ENCODE measurements at regions not wholly inside any gene's neighbourhood (a gene's known extent, or its start where the extent isn't known, plus 50 kb on each side); places are given as distances from the start of the nearest gene placed in this dataset.

- Histone ChIP-seq H3K36me3 (ENCODE audit: insufficient read depth, low read length) (no peaks in the 10 kb centered on the region), H3K9ac (ENCODE audit: low read depth, low read length) (no peak overlapping the region), H4K20me1 (ENCODE audit: insufficient read depth, low read length) (no peaks in the 10 kb centered on the region), H3K4me3 (ENCODE audit: low read depth in 1 of 2, low read length in 2 of 2) (no peak overlapping the region), H3K4me1 (ENCODE audit: insufficient read depth, low read length) (no peaks in the 10 kb centered on the region), H3K27me3 (ENCODE audit: insufficient read depth, low read length, poor library complexity) (no peaks in the 10 kb centered on the region), H3K27ac (ENCODE audit: low read length) (no peak overlapping the region), H2AFZ (ENCODE audit: low read depth, low read length) (no peak overlapping the region), H3K9me3 (ENCODE audit: insufficient read depth, low read length, severe bottlenecking) (no peaks in the 10 kb centered on the region), H3K79me2 (ENCODE audit: insufficient read depth, low read length) (no peaks in the 10 kb centered on the region), H3K4me2 (ENCODE audit: insufficient read depth, low read length) (no peak overlapping the region)
- ATAC-seq (ENCODE audit: insufficient read depth, low read depth) (no peak), DNase-seq (no peak)
- TF ChIP-seq CTCF (IDR thresholded peaks at IDR 0.05; ENCODE audit: borderline replicate concordance, extremely low read depth, low read length, poor library complexity, severe bottlenecking): no peak
- no peak for TF ChIP-seq EZH2 (IDR thresholded peaks at IDR 0.05; ENCODE audit: borderline replicate concordance, low read depth, low read length, severe bottlenecking)
Observed at GRCh38 chr11:71189768-71190315, 62.5 kb downstream of the SHANK2 start.

GRCh38 chr11:71188886-71189767 is 63.2 kb downstream of the SHANK2 start:
- H3K4me3 ChIP-seq (ENCODE audit: low read depth in 1 of 2, low read length in 2 of 2): no peak overlapping the region
- no peak overlapping the region for H3K4me2 ChIP-seq (ENCODE audit: insufficient read depth, low read length)
- H3K27me3 ChIP-seq (ENCODE audit: insufficient read depth, low read length, poor library complexity): no peaks in the 10 kb centered on the region
- H3K9ac ChIP-seq (ENCODE audit: low read depth, low read length): no peak overlapping the region
- no peak overlapping the region for H2AFZ ChIP-seq (ENCODE audit: low read depth, low read length)
- no peaks in the 10 kb centered on the region for H3K4me1 ChIP-seq (ENCODE audit: insufficient read depth, low read length)
- H4K20me1 ChIP-seq (ENCODE audit: insufficient read depth, low read length): no peaks in the 10 kb centered on the region
- no peak for ATAC-seq (ENCODE audit: insufficient read depth, low read depth)
- no peak overlapping the region for H3K27ac ChIP-seq (ENCODE audit: low read length)
- TF ChIP-seq EZH2 (IDR thresholded peaks at IDR 0.05; ENCODE audit: borderline replicate concordance, low read depth, low read length, severe bottlenecking): no peak
- H3K79me2 ChIP-seq (ENCODE audit: insufficient read depth, low read length): no peaks in the 10 kb centered on the region
- no peaks in the 10 kb centered on the region for H3K36me3 ChIP-seq (ENCODE audit: insufficient read depth, low read length)
- no peaks in the 10 kb centered on the region for H3K9me3 ChIP-seq (ENCODE audit: insufficient read depth, low read length, severe bottlenecking)
- no peak for DNase-seq

GRCh38 chr11:71188073-71188472 is 64.3 kb downstream of the SHANK2 start:
- no peak for DNase-seq
- ATAC-seq (ENCODE audit: insufficient read depth, low read depth): no peak
- no peak overlapping the region for H3K4me2 ChIP-seq (ENCODE audit: insufficient read depth, low read length)
- no peak overlapping the region for H3K4me3 ChIP-seq (ENCODE audit: low read depth in 1 of 2, low read length in 2 of 2)
- H3K27me3 ChIP-seq (ENCODE audit: insufficient read depth, low read length, poor library complexity): no peaks in the 10 kb centered on the region
- H3K36me3 ChIP-seq (ENCODE audit: insufficient read depth, low read length): no peaks in the 10 kb centered on the region
- no peak for TF ChIP-seq CTCF (IDR thresholded peaks at IDR 0.05; ENCODE audit: borderline replicate concordance, extremely low read depth, low read length, poor library complexity, severe bottlenecking)
- no peak for TF ChIP-seq EZH2 (IDR thresholded peaks at IDR 0.05; ENCODE audit: borderline replicate concordance, low read depth, low read length, severe bottlenecking)
- no peak overlapping the region for H3K9ac ChIP-seq (ENCODE audit: low read depth, low read length)
- H3K27ac ChIP-seq (ENCODE audit: low read length): no peak overlapping the region
- no peaks in the 10 kb centered on the region for H3K4me1 ChIP-seq (ENCODE audit: insufficient read depth, low read length)
- H3K79me2 ChIP-seq (ENCODE audit: insufficient read depth, low read length): no peaks in the 10 kb centered on the region
- no peak overlapping the region for H2AFZ ChIP-seq (ENCODE audit: low read depth, low read length)
- H3K9me3 ChIP-seq (ENCODE audit: insufficient read depth, low read length, severe bottlenecking): no peaks in the 10 kb centered on the region
- no peaks in the 10 kb centered on the region for H4K20me1 ChIP-seq (ENCODE audit: insufficient read depth, low read length)

GRCh38 chr11:71186806-71187205 is 65.6 kb downstream of the SHANK2 start:
- no peaks in the 10 kb centered on the region for H4K20me1 ChIP-seq (ENCODE audit: insufficient read depth, low read length)
- no peak overlapping the region for H3K4me2 ChIP-seq (ENCODE audit: insufficient read depth, low read length)
- no peak overlapping the region for H2AFZ ChIP-seq (ENCODE audit: low read depth, low read length)
- no peak overlapping the region for H3K27ac ChIP-seq (ENCODE audit: low read length)
- DNase-seq (no peak), ATAC-seq (ENCODE audit: insufficient read depth, low read depth) (no peak)
- H3K4me3 ChIP-seq (ENCODE audit: low read depth in 1 of 2, low read length in 2 of 2): no peak overlapping the region
- H3K4me1 ChIP-seq (ENCODE audit: insufficient read depth, low read length): no peaks in the 10 kb centered on the region
- no peaks in the 10 kb centered on the region for H3K36me3 ChIP-seq (ENCODE audit: insufficient read depth, low read length)
- H3K9ac ChIP-seq (ENCODE audit: low read depth, low read length): no peak overlapping the region
- H3K9me3 ChIP-seq (ENCODE audit: insufficient read depth, low read length, severe bottlenecking): no peaks in the 10 kb centered on the region
- TF ChIP-seq EZH2 (IDR thresholded peaks at IDR 0.05; ENCODE audit: borderline replicate concordance, low read depth, low read length, severe bottlenecking) (no peak), CTCF (IDR thresholded peaks at IDR 0.05; ENCODE audit: borderline replicate concordance, extremely low read depth, low read length, poor library complexity, severe bottlenecking) (no peak)
- no peaks in the 10 kb centered on the region for H3K27me3 ChIP-seq (ENCODE audit: insufficient read depth, low read length, poor library complexity)
- no peaks in the 10 kb centered on the region for H3K79me2 ChIP-seq (ENCODE audit: insufficient read depth, low read length)

Measured in DND-41 (cell line).